LNCAP (cell line): ENCODE measurements at regions not wholly inside any gene's neighbourhood (a gene's known extent, or its start where the extent isn't known, plus 50 kb on each side); places are given as distances from the start of the nearest gene placed in this dataset.

Source experiments
- CTCF ChIP-seq: fragments of 450-650 bp; IDR thresholded peaks from 2 replicates; pipeline ENCODE4 v1.5.1; 2017; ENCODE audit warnings: mild to moderate bottlenecking

- TF ChIP-seq CTCF = no peak
These were observed 77.6 kb downstream of the PCDH1 start for GRCh38 chr5:141800617-141801016.

- no peak for TF ChIP-seq CTCF
These were observed 78.6 kb downstream of the PCDH1 start for GRCh38 chr5:141799507-141800167.

- no peak for TF ChIP-seq CTCF
These were observed 80.8 kb downstream of the PCDH1 start for GRCh38 chr5:141797425-141797824.

- TF ChIP-seq CTCF = no peak
These were observed 82.8 kb downstream of the PCDH1 start for GRCh38 chr5:141795421-141795820.

GRCh38 chr5:141793881-141794280 is 84.3 kb downstream of the PCDH1 start:
- TF ChIP-seq CTCF = no peak

- no peak for TF ChIP-seq CTCF
These were observed 84.8 kb downstream of the PCDH1 start for GRCh38 chr5:141793403-141793802.

GRCh38 chr5:141790630-141791029 is 87.6 kb downstream of the PCDH1 start:
- TF ChIP-seq CTCF = no peak

- no peak for TF ChIP-seq CTCF
These were observed 88.9 kb downstream of the PCDH1 start for GRCh38 chr5:141789330-141789729.
